ENCODE measurements at regions not wholly inside any gene's neighbourhood (a gene's known extent, or its start where the extent isn't known, plus 50 kb on each side); places are given as distances from the start of the nearest gene placed in this dataset.

GRCh38 chr4:125958519-125958918, 643.8 kb downstream of the FAT4 start:
- TF ChIP-seq CTCF (IDR thresholded peaks at IDR 0.05; ENCODE audit: low read depth, low read length, poor library complexity, severe bottlenecking) = no peak
- TF ChIP-seq EZH2phosphoT487 (IDR thresholded peaks at IDR 0.05; ENCODE audit: borderline replicate concordance, low read length) = no peak
